ENCODE measurements at regions not wholly inside any gene's neighbourhood (a gene's known extent, or its start where the extent isn't known, plus 50 kb on each side); places are given as distances from the start of the nearest gene placed in this dataset.

DNA sequence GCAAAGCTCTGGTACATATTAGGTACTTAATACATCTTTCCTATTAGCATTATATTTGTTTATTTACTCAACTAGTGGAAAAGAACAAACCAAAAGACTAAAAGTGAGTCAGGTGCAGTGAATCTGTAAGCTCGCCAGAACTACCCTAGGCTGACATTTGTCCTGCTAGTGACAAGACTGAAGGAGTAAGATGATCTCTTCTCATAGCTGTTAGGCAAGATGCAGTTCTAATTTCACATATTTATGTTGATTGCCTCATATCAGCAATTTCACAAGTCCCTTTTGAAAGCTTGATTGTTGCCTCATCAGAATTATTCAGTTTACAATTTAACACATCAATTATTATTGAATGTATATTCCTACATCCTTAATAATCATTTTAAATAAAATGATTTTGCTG lies 293.0 kb upstream of the NAV3 start:
- TF ChIP-seq, protein P1, sequence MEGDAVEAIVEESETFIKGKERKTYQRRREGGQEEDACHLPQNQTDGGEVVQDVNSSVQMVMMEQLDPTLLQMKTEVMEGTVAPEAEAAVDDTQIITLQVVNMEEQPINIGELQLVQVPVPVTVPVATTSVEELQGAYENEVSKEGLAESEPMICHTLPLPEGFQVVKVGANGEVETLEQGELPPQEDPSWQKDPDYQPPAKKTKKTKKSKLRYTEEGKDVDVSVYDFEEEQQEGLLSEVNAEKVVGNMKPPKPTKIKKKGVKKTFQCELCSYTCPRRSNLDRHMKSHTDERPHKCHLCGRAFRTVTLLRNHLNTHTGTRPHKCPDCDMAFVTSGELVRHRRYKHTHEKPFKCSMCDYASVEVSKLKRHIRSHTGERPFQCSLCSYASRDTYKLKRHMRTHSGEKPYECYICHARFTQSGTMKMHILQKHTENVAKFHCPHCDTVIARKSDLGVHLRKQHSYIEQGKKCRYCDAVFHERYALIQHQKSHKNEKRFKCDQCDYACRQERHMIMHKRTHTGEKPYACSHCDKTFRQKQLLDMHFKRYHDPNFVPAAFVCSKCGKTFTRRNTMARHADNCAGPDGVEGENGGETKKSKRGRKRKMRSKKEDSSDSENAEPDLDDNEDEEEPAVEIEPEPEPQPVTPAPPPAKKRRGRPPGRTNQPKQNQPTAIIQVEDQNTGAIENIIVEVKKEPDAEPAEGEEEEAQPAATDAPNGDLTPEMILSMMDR (conservative IDR thresholded peaks at IDR 0.05; ENCODE audit: low read length) = no peak
- no peak for TF ChIP-seq EZH2phosphoT487 (IDR thresholded peaks at IDR 0.05; ENCODE audit: borderline replicate concordance)

Data from Loucy (cell line).